Panc1 (cell line): ENCODE measurements at regions not wholly inside any gene's neighbourhood (a gene's known extent, or its start where the extent isn't known, plus 50 kb on each side); places are given as distances from the start of the nearest gene placed in this dataset.

Source experiments
- ATAC-seq: fragments of 200-7000 bp; cut with Tn5 transposase; 2 replicates; pipeline ENCODE4 v1.9.1; 2020; ENCODE audit warnings: mild to moderate bottlenecking, moderate library complexity
- BruUV-seq: library from RNA; stranded (reverse); fragments of 400-500 nt; replicated peaks from 2 replicates; lab custom pipeline; 2021; lab: Mats Ljungman, UMichigan
- CTCF ChIA-PET: fragments of 300-600 bp; sonication (Branson Sonifier 250); formaldehyde crosslinking; loops from one replicate; lab custom pipeline; 2022; ENCODE audit warnings: antibody characterized with exemption; lab: Charles Lee
- POLR2A ChIA-PET: fragments of 300-600 bp; sonication (Branson Sonifier 250); formaldehyde crosslinking; loops from one replicate; lab custom pipeline; 2022; ENCODE audit warnings: antibody characterized with exemption; lab: Charles Lee
- DNase-seq: peaks from one replicate; pipeline ENCODE4 v3.0.0-alpha.2; 2010; ENCODE audit warnings: low read depth, low spot score
- H3K27ac ChIP-seq: 2 replicates; pipeline ENCODE4 v1.5.1; 2011; ENCODE audit warnings: mild to moderate bottlenecking, low read length, inconsistent platforms
- H3K27me3 ChIP-seq: fragments of 200-500 bp; sonication (Bioruptor generic); 2 replicates; pipeline ENCODE4 v1.6.0; 2014; ENCODE audit warnings: low read length, inconsistent platforms; ENCODE audit not compliant: control insufficient read depth, insufficient read depth
- H3K36me3 ChIP-seq: fragments of 200-500 bp; sonication (Bioruptor generic); 2 replicates; pipeline ENCODE4 v1.5.1; 2014; ENCODE audit warnings: inconsistent platforms, mild to moderate bottlenecking, low read length, moderate library complexity; ENCODE audit not compliant: control insufficient read depth, insufficient read depth
- H3K4me1 ChIP-seq: 2 replicates; pipeline ENCODE4 v1.5.1; 2011; ENCODE audit warnings: inconsistent platforms, mild to moderate bottlenecking, low read length, moderate library complexity; ENCODE audit not compliant: control insufficient read depth, insufficient read depth
- H3K4me3 ChIP-seq, 2 experiments: 2 replicates each; pipeline ENCODE4 v1.5.1; 2011 to 2012; ENCODE audit warnings: low read depth in 2 of 2, low read length in 2 of 2, mild to moderate bottlenecking in 2 of 2, inconsistent platforms in 1 of 2, moderate library complexity in 1 of 2
- H3K9me3 ChIP-seq: fragments of 200-500 bp; sonication (Bioruptor generic); 2 replicates; pipeline ENCODE4 v1.5.1; 2014; ENCODE audit warnings: low read depth, mild to moderate bottlenecking, inconsistent platforms, low read length, moderate library complexity; ENCODE audit not compliant: control insufficient read depth, insufficient read depth
- CTCF ChIP-seq: fragments of 450-650 bp; IDR thresholded peaks from 2 replicates; pipeline ENCODE4 v1.5.1; 2017; ENCODE audit warnings: mild to moderate bottlenecking
- POLR2AphosphoS5 ChIP-seq: IDR thresholded peaks from 2 replicates; pipeline ENCODE4 v1.6.1; 2012; ENCODE audit warnings: mild to moderate bottlenecking, low read depth, low read length, moderate library complexity
- REST ChIP-seq, 2 experiments: IDR thresholded peaks; 2 replicates each; pipeline ENCODE4 v1.6.1; 2011 to 2012; ENCODE audit warnings: low read depth in 2 of 2, control low read depth in 1 of 2, low read length in 1 of 2, mild to moderate bottlenecking in 1 of 2, moderate library complexity in 1 of 2; ENCODE audit not compliant: insufficient read depth in 1 of 2
- SIN3A ChIP-seq: IDR thresholded peaks from 2 replicates; pipeline ENCODE4 v1.6.1; 2012; ENCODE audit warnings: low read depth, mild to moderate bottlenecking, low read length, moderate library complexity, borderline replicate concordance; ENCODE audit not compliant: insufficient read depth
- TCF7L2 ChIP-seq: IDR thresholded peaks from 2 replicates; pipeline ENCODE4 v1.6.1; 2011; ENCODE audit warnings: mild to moderate bottlenecking, low read depth, low read length, inconsistent platforms
- in situ Hi-C: cut with HindIII; loops from 2 replicates; pipeline ENCODE4 v1.10.0; 2016; ENCODE audit warnings: low sequenced_read_pairs, low pct_unique_long_range_greater_than_20kb
- intact Hi-C: fragments of 100-400 bp; cut with micrococcal nuclease; formaldehyde crosslinking; loops from one replicate; pipeline ENCODE4 v1.10.0; 2022; ENCODE audit not compliant: unreplicated experiment

GRCh38 chr4:24322995-24323394 lies 261.4 kb downstream of the DHX15 start:
- Histone ChIP-seq H3K27ac (no peak overlapping the region), H3K4me3 (no peak overlapping the region), H3K4me1 (no peaks in the 10 kb centered on the region), H3K27me3 (no peaks in the 10 kb centered on the region), H3K36me3 (no peaks in the 10 kb centered on the region), H3K9me3 (no peaks in the 10 kb centered on the region)
- POLR2A ChIA-PET: no interaction called here
- TF ChIP-seq TCF7L2 (no peak), REST (IDR thresholded peaks at IDR 0.05; ENCODE audit: insufficient read depth in 1 of 2, low read depth in 2 of 2, low read length in 1 of 2) (no peak), SIN3A (no peak), POLR2AphosphoS5 (no peak), CTCF (no peak)
- in situ Hi-C loops: no loop called here
- no TSS peak for BruUV-seq
- DNase-seq (no peak), ATAC-seq (no peak)
- CTCF ChIA-PET: no interaction called here
- intact Hi-C loops: no loop called here

GRCh38 chr4:24322511-24322910 lies 261.8 kb downstream of the DHX15 start:
- in situ Hi-C loops (no loop called here), intact Hi-C loops (no loop called here)
- Histone ChIP-seq H3K4me3 (no peak overlapping the region), H3K9me3 (no peaks in the 10 kb centered on the region), H3K36me3 (no peaks in the 10 kb centered on the region), H3K27me3 (no peaks in the 10 kb centered on the region), H3K4me1 (no peaks in the 10 kb centered on the region), H3K27ac (no peak overlapping the region)
- CTCF ChIA-PET: no interaction called here
- no TSS peak for BruUV-seq
- TF ChIP-seq REST (IDR thresholded peaks at IDR 0.05; ENCODE audit: insufficient read depth in 1 of 2, low read depth in 2 of 2, low read length in 1 of 2) (no peak), CTCF (no peak), POLR2AphosphoS5 (no peak)
- DNase-seq (no peak), ATAC-seq (no peak)
- POLR2A ChIA-PET: no interaction called here
